ENCODE measurements at regions not wholly inside any gene's neighbourhood (a gene's known extent, or its start where the extent isn't known, plus 50 kb on each side); places are given as distances from the start of the nearest gene placed in this dataset.

GRCh38 chr3:117531078-117531767 is 821.6 kb downstream of the TUSC7 start:
- peak in 2 of 3 experiments; percentile 26 to 72 for DNase-seq

GRCh38 chr3:117532268-117532667 is 822.7 kb downstream of the TUSC7 start:
- no peak for DNase-seq

GRCh38 chr3:117534138-117534537 is 824.6 kb downstream of the TUSC7 start:
- DNase-seq = no peak

- DNase-seq = no peak
Measured at GRCh38 chr3:117536006-117536405, 826.4 kb downstream of the TUSC7 start.

- no peak for DNase-seq
Measured at GRCh38 chr3:117537949-117538348, 828.4 kb downstream of the TUSC7 start.

- no peak for DNase-seq
Measured at GRCh38 chr3:117539729-117540128, 830.1 kb downstream of the TUSC7 start.

- DNase-seq = no peak
Measured at GRCh38 chr3:117540597-117540996, 831.0 kb downstream of the TUSC7 start.

GRCh38 chr3:117541721-117542120 is 832.1 kb downstream of the TUSC7 start:
- no peak for DNase-seq

GRCh38 chr3:117543521-117543920 is 833.9 kb downstream of the TUSC7 start:
- peak in 1 of 3 experiments; percentile 42 for DNase-seq

GRCh38 chr3:117545484-117545883 is 835.9 kb downstream of the TUSC7 start:
- DNase-seq = no peak

- no peak for DNase-seq
Measured at GRCh38 chr3:117547956-117548550, 838.5 kb downstream of the TUSC7 start.

- no peak for DNase-seq
Measured at GRCh38 chr3:117548600-117548999, 839.0 kb downstream of the TUSC7 start.

- peak in 1 of 3 experiments; percentile 7 for DNase-seq
Measured at GRCh38 chr3:117549716-117550115, 840.1 kb downstream of the TUSC7 start.

GRCh38 chr3:117550766-117551165 is 841.2 kb downstream of the TUSC7 start:
- no peak for DNase-seq

GRCh38 chr3:117553461-117553860 is 843.9 kb downstream of the TUSC7 start:
- no peak for DNase-seq

GRCh38 chr3:117556646-117557407 is 847.2 kb downstream of the TUSC7 start:
- DNase-seq = peak in 1 of 3 experiments; percentile 54

GRCh38 chr3:117557464-117558090 is 848.0 kb downstream of the TUSC7 start:
- DNase-seq = peak; percentile 52 to 86 (median 62)

GRCh38 chr3:117558681-117559080 is 849.1 kb downstream of the TUSC7 start:
- no peak for DNase-seq

GRCh38 chr3:117562000-117562399 is 852.4 kb downstream of the TUSC7 start:
- peak; percentile 19 to 51 (median 47) for DNase-seq

- DNase-seq = no peak
Measured at GRCh38 chr3:117563063-117563462, 853.5 kb downstream of the TUSC7 start.

- no peak for DNase-seq
Measured at GRCh38 chr3:117565777-117566176, 856.2 kb downstream of the TUSC7 start.

GRCh38 chr3:117566926-117567325 is 857.3 kb downstream of the TUSC7 start:
- no peak for DNase-seq

GRCh38 chr3:117567382-117567781 is 857.8 kb downstream of the TUSC7 start:
- peak in 1 of 3 experiments; percentile 10 for DNase-seq
